ENCODE measurements at regions not wholly inside any gene's neighbourhood (a gene's known extent, or its start where the extent isn't known, plus 50 kb on each side); places are given as distances from the start of the nearest gene placed in this dataset.

- no peak for DNase-seq (ENCODE audit: low read depth)
- no peak overlapping the region for H3K4me3 ChIP-seq (ENCODE audit: low read depth, low read length)
- no peak for TF ChIP-seq CTCF (IDR thresholded peaks at IDR 0.05; ENCODE audit: insufficient read depth, low read depth, low read length)
Observed at GRCh38 chr20:6674831-6675230, 92.7 kb upstream of the BMP2 start.

GRCh38 chr20:6673071-6673470, 94.4 kb upstream of the BMP2 start:
- no peak for DNase-seq (ENCODE audit: low read depth)
- TF ChIP-seq CTCF (IDR thresholded peaks at IDR 0.05; ENCODE audit: insufficient read depth, low read depth, low read length), result no peak
- H3K4me3 ChIP-seq (ENCODE audit: low read depth, low read length), result no peak overlapping the region

GRCh38 chr20:6671829-6672228, 95.7 kb upstream of the BMP2 start:
- DNase-seq (ENCODE audit: low read depth), result no peak
- no peak for TF ChIP-seq CTCF (IDR thresholded peaks at IDR 0.05; ENCODE audit: insufficient read depth, low read depth, low read length)
- H3K4me3 ChIP-seq (ENCODE audit: low read depth, low read length), result no peak overlapping the region

- no peak for DNase-seq (ENCODE audit: low read depth)
- H3K4me3 ChIP-seq (ENCODE audit: low read depth, low read length), result no peak overlapping the region
- no peak for TF ChIP-seq CTCF (IDR thresholded peaks at IDR 0.05; ENCODE audit: insufficient read depth, low read depth, low read length)
Observed at GRCh38 chr20:6668546-6668945, 98.9 kb upstream of the BMP2 start.

GRCh38 chr20:6665621-6666355, 101.7 kb upstream of the BMP2 start:
- no peak overlapping the region for H3K4me3 ChIP-seq (ENCODE audit: low read depth, low read length)
- DNase-seq (ENCODE audit: low read depth), result peak; percentile 73
- no peak for TF ChIP-seq CTCF (IDR thresholded peaks at IDR 0.05; ENCODE audit: insufficient read depth, low read depth, low read length)

- H3K4me3 ChIP-seq (ENCODE audit: low read depth, low read length), result no peak overlapping the region
- no peak for TF ChIP-seq CTCF (IDR thresholded peaks at IDR 0.05; ENCODE audit: insufficient read depth, low read depth, low read length)
- peak; percentile 23 for DNase-seq (ENCODE audit: low read depth)
Observed at GRCh38 chr20:6665161-6665560, 102.3 kb upstream of the BMP2 start.

GRCh38 chr20:6664574-6664973, 102.9 kb upstream of the BMP2 start:
- no peak for TF ChIP-seq CTCF (IDR thresholded peaks at IDR 0.05; ENCODE audit: insufficient read depth, low read depth, low read length)
- DNase-seq (ENCODE audit: low read depth), result peak; percentile 4
- H3K4me3 ChIP-seq (ENCODE audit: low read depth, low read length), result no peak overlapping the region
